GM19238 (cell line): ENCODE measurements at regions not wholly inside any gene's neighbourhood (a gene's known extent, or its start where the extent isn't known, plus 50 kb on each side); places are given as distances from the start of the nearest gene placed in this dataset.
"Not testable (repeated sequence)": the region's sequence is repeated elsewhere in the genome, so short reads cannot be mapped to it uniquely, and the experiment has no call there.

Experiments
- DNase-seq: peaks from one replicate; pipeline ENCODE4 v3.0.0; 2011; ENCODE audit warnings: low spot score; ENCODE audit not compliant: insufficient read length

DNA sequence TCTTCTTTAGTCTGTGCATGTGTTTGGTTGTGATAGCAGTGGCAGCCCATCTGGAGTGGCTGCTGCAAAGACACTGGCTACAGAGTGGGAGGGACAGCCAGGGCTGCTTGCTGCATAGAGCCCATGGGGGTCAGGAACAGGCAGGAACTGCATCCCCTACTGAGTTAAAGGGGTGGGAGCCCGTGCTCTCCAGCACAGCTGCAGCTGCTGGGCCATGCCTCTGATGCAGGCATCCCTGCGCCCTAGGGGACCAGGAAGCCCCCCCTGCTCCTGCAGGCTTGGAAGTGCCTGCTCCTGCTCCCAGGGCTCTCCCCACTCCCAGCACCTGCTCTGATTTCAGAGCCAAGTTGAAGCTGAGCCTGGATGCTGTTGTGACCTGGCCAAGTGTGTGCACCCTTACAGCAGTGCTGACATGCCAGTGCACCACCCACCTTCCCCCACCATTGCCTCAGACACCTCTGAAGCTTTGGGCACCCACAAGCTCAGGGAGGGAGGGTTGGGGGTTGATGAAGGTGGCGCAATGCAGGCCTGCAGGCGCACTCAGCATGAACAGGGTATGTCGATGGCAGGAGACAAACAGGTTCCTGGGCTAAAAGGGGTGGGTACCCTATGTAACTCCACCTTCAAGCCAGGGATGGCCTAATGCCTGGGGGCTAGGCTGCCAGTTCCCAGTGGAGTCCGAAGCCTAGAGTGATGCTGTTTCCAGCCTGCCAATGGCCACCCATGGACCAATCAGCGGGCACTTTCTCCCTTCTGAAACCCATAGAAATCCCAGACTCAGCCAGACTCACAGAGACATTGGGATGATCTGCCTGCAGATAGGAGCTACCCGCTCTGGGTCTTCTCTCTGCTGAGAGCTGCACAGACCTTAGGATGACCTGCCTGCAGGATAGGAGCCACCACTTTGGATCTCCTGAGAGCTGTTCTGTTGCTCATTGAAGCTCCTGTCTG, 919.9 kb upstream of the MIR17HG start:
- no peak for DNase-seq

DNA sequence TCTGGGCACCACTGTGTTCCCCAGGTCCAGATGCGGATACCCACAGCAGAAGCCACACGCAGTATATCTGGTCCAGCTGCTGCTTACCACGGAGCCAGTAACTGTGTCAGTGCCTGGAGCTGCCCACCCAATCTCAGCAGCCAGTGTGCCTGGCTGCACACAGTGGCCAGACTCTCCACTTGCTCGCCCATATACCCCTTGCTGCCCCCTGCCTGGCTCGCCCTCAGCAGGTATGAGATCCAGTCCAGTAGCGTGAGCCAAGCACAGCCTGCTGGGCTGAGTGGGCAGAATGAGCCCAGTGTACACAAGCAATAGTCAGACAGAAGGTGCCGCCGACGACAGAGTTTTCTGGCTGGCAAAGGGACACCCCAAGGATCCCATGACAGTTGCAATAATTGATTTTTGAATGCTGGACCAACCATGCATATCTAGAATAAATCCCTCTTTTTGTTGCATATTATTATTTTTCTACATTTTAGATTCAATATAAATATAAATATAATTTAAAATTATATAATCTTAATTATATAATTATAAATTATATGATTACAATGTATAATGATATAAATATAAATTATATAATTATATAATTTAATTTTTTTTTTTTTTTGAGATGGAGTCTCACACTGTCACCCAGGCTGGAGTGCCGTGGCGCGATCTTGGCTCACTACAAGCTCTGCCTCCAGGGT, 918.8 kb upstream of the MIR17HG start:
- no peak for DNase-seq

DNA sequence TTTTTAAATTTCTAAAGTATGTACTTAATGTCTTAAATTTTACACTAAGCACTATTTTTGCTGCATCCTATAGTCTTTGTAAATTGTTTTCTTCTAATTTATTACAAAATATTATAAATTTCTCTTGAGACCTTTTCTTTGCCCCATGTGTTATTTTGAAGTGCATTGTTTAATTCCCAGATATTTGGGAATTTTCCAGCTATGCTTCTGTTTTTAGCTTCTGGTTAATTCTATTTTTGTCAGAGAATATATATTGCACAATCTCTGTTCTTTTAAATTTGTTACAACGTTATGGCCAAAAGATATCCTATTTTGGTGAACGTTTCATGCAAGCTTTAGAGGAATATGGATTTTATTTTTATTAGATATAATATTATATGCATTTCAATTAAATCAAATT, 917.4 kb upstream of the MIR17HG start:
- DNase-seq, result no peak

DNA sequence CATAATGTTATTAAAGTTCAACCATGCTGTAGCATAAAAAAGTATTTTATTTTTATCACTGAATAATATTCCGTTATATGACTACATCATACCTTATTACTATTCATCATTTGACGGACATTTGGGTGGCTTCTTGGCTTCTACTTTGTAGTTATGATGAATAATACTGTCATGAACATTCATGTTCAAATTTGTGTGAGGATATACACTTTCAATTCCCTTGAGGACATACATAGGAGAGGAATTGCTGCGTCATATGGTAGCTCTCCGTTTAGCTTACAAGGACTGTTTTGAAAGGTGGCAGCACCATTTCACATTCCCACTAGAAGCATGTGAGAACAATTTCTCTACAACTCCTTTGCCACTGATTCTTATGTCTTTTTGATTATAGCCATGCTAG, 910.8 kb upstream of the MIR17HG start:
- no peak for DNase-seq

DNA sequence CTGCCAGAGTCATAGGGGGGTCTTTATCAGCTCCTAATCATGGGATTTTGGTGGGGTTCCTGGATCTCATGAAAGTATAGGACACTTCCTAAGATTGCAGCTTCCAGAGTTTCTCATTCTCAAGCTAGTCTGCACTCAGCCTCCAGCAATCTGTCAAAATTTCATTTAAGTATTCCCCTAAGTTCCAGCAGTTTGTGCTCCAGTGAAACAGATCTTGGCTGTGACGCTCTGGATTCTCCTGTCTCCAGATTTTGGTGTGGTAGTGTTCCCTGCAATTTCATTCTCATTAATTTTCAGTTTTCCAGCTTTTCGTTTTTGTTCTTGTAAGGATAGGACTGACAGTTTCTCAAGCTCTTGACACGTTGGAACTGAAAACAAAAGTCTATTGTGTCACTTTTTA, 908.9 kb upstream of the MIR17HG start:
- DNase-seq, result no peak

DNA sequence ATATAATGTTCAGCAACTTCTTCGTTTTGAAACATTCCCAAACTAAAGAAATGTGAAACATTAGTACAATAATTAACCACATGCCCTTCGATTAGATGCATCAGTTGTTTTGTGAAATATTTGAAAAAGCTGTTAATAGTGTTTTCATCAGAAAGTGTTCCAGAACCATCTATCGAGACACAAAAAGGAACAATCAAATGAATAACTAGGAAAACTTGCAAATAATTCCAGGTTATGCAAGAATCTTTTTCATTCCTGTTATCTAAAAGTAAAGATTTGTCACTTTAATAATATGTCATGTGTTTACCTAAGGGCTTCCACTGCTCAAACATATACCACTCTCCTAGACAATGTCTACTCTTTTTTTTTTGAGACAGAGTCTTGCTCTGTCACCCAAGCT, 904.2 kb upstream of the MIR17HG start:
- no peak for DNase-seq

DNA sequence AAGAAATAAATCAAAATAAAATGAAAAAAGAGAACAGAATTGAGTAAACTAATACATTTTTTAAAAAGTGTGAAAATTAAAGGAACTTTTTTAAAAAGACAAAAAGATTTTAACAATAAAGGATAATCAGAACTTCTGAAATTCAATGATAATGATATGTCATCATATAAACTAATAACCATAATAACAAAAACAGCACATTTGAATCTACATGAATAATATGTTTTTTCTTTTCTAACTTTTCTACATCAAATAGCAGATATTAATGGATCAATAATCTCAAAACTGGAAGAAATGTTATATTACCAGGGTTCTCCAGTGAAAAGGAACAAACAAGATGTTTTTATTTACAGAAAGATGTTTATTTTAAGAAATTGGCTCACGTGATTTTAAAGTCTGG, 903.3 kb upstream of the MIR17HG start:
- DNase-seq, result no peak

DNA sequence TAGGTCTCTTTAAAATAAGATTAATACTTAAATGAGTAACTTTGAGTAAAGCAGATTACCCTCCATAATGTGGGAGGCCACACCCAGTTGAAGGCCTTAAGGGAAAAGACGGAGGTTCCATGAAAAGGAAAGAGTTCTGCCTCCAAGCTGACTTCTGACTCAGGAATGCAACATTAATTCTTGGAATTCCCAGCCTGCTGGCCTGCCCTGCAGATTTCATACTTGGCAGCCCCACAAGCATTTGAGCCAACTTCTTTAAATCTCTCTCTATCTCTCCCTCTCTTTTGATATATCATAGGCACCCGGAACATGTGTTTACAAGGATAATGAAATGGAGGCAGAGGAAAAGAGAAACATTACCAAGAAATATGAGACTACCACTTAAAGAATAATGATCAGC, 902.3 kb upstream of the MIR17HG start:
- DNase-seq, result no peak

DNA sequence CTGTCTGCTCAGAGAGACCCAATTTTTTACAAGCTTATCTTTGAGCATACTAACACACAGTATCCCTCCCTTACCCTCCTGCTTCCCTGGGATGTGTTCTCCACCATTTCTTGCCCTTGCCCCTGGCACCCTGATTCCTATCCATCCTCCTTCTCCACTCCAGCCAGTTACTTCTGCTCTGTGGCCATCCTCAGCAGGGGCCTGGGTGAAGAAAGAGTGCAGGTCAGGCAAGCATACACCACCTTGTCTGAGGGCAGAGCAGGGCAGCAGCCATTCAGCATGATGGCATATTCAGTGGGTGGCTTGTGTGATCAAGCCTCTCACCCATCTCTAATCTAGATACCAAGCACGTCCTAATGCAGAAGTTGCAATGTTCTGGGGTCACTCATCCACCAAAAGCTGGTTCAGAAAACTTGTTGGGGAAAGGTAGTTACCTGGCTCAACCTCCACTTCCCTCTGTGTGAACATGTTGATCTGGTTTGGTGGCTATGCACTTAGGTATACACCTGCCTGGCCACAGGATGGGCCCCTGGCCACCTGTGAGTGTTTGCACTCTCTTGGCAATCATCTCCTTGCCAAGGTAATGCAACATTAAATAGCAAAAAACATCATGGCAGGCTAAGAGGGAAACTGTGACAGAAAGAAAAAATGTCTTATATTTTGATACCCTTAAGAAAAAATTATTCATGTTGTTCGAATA, 900.3 kb upstream of the MIR17HG start:
- DNase-seq, result no peak

DNA sequence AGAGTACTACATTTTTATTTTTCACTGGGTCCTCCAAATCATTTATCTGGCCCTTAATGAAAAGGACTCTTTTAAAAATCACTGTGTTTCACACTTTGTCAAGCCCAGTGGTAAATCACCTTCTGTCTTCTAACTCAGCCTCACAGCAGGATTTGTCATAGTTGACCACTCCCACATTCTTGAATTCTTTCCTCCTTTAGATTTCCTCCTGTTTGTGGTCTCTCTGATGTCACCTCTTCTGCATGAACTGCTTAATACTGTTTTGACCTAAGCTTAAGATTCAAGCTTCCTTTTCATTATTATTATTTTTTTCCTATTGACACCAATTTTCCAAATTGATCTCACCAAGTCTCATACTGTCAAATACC, 899.8 kb upstream of the MIR17HG start:
- no peak for DNase-seq

DNA sequence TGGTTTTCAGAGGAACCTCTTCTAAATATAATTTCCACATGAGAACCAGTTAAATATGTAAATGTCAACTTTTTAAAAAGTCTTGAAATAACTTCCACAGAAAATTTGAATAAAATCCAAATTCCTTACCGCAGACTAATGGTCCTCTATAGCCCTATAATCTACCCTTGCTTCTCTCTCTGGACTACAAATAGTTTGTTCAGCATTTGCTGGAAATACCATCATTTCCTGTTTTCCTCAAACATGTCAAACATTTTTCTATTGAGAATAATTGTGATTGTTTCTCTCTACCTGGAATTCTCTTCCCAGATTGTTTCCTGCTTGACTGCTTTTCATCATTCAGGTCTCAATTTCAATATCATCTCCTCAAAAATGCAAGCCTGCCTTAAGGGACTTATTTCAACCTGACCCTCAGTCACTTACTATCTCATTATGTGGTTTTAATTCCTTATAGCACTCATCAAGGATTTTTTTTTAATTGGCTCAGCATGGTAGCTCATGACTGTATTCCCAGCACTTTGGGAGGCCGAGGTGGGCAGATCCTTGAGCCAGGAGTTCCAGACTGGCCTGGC, 898.9 kb upstream of the MIR17HG start:
- DNase-seq, result no peak

DNA sequence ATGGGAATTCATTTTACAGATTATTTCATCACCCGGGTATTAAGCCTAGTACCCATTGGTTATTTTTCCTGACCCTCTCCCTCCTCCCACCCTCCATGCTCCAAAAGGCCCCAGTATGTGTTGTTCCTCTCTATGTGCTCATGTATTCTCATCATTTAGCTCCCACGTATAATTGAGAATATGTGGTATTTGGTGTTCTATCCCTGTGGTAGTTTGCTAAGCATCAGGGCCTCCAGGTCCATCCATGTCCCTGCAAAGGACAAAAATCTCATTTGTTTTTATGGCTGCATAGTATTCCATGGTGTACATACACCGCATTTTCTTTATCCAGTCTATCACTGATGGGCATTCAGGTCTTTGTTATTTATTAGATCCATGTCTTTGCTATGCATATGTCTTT, 894.1 kb upstream of the MIR17HG start:
- DNase-seq, result no peak

DNA sequence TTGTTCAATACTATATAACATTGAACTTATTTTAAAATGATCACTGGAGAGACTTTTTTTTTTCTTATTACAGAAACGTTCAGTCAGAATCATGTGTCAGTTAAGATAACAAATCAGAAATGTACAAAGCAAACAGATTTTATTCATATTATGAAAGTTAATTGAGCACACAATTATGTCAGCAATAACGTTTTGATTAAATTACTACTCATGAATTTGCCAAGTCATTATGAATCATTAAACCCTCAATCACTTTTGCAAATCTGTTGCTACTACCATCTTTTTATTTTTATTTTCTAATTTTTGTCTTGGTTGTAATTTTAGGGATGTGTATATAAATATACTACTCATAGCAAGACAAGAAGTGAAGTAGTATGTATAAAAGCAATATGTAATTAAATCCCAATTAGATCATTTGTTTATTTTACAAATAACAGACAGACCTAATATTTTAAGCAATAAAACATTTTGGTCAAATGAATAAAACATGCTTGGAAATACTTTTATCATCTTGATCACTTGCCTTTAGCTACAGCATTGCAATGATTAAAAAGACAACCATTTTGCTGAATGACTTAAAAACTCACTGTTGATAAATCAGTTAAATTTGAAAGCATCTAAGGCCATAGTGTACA, 893.4 kb upstream of the MIR17HG start:
- DNase-seq, result no peak

DNA sequence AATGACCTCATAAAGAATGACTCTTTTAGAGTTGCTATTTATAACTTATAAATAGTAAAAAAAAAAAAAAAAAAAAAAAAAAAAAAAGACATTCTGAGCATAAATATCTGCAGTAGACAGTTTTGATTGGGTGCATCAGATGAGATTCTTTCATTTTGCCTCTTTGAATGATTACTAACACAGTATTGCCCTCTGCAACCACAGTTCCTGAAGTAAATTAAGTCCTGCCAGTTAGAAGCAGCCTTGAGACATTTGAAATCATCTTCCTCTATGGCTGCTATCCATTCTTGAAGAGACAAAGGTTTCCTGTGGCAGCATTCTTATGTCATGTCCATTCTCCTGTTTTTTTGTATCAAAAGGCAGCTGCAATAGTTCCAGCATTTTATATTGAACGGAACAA, 892.4 kb upstream of the MIR17HG start:
- no peak for DNase-seq

DNA sequence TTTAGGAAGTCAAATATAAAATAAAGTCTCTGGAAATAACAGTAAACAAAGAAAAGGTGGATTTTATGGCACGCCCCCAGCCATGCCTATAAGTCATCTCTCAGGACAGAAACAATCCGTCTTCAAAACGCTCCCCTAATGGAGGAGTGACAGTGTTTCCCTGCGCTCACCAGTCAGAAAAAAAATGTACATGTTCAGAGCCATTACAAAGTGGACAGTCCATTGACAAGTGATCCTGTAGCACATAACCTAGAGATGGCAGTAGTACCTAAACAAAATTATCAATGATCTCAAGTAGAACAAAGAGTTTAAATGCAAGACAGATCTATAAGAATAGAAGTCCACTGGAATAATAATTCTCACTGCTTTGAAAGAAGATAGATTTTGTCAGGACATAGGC, 891.7 kb upstream of the MIR17HG start:
- no peak for DNase-seq

DNA sequence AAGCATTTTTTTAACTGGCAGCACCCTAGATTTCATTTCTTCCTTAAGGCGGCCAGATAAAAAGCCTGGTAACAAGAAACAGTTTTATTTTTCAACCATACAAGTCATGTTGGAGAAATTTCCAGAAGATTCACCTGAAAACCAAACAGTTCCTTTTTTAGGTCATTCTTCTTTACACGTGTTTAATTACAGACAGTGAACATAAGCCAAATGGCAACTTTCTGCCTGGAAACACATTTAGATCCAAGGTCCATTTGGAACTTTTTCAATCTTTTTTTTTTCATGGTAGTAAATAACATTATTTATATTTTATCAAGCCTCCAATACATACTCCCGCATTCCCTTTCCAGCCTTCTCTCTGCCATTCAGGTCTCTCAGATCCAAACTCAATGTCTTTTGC, 886.1 kb upstream of the MIR17HG start:
- no peak for DNase-seq

DNA sequence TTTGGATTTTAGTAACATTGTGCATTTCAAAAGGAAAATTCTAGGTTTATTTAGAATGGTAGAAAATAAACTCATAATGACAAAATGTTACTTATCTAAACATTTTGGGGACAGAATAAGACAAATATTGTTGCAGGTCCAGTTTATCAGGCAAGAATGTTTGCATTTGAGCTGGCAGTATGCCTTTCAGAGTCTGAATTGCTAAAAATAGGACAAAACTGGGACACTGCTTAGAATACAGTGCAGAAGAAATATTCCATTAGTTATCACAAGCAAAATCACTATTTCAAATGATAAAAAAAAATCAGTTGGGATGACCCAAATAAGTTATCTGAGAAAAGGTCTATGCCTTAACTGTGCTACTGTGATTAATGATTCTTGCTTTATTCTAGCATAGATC, 870.3 kb upstream of the MIR17HG start:
- DNase-seq, result no peak

DNA sequence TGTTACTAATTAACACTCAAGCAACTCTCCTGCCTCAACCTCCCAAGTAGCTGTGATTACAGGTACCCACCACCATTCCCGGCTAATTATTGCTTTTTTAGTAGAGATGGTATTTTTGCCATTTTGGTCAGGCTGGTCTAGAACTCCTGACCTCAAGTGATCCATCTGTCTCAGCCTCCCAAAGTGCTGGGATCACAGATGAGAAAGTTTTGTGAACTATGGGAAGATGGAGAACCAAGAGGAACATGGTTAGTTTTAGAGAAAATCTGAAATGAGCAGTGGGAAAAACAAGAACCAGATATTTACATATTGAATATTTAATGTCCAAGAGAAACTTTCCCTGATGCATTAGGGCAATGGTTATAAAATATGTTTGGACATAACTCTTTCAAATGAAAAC, 863.6 kb upstream of the MIR17HG start:
- DNase-seq, result no peak

DNA sequence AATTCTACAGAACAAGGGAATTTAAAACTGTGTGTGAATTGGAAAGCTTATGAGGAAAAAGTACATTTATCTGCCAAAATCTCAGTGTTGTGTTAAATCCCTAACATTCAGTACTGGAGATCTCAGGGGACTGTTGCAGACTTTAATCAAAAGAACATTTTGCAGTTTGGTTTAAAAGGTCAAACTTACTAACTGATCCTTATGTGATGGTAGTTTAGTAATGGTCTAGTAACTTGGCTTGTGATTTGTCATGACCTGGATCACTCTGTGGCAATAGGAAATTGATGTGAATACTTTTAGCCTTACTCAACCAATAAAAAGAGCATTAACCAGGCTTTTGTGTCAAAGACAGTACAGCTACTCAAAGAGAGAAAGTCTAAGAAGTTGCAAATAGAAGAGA, 862.1 kb upstream of the MIR17HG start:
- DNase-seq, result no peak

DNA sequence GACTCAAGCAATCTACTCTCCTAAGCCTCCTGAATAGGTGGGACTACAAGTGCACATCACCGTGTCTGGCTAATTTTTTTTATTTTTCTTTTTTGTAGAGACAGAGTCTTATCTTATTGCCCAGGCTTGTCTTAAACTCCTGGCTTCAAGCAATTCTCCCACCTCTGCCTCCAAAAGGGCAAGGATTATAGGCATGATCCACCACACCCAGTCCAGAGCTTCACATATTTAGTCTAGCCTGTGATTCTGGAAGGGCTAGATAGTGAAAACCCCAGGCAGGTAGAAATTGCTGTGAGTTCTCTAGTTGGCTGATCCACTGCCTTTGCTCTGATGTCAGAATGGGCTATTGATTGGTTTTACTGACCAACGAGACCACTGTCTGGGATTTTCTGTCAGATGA, 854.6 kb upstream of the MIR17HG start:
- no peak for DNase-seq

DNA sequence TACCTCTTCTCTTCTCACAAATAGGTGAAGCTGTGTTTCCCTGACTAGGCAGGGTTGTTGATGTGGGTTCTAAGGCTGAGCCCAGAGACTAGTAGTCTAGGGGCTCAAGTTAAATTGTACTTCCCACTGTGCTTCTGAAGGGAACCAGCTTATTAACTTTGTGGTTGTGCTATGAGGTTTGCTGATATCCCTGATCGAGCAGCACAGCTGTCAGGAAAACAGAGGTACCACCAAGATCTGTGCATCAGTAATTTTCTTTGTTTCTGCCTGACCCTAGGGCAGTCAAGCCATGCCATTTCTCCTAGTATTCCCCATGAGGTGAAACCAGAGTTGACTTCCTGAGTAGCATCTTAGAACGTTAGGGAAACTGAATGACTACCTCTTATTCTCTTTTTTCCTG, 853.8 kb upstream of the MIR17HG start:
- DNase-seq, result no peak

DNA sequence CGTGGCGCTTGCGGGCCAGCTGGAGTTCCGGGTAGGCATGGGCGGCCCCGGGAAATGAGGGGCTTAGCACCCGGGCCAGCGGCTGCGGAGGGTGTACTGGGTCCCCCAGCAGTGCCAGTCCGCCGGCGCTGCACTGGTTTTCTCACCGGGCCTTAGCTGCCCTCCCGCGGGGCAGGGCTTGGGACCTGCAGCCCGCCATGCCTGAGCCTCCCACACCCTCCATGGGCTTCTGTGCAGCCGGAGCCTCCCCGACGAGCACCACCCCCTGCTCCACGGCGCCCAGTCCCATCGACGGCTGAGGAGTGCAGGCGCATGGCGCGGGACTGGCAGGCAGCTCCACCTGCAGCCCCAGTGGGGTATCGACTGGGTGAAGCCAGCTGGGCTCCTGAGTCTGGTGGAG, 852.6 kb upstream of the MIR17HG start:
- DNase-seq, result not testable (repeated sequence)
